ENCODE measurements at regions not wholly inside any gene's neighbourhood (a gene's known extent, or its start where the extent isn't known, plus 50 kb on each side); places are given as distances from the start of the nearest gene placed in this dataset.

DNA sequence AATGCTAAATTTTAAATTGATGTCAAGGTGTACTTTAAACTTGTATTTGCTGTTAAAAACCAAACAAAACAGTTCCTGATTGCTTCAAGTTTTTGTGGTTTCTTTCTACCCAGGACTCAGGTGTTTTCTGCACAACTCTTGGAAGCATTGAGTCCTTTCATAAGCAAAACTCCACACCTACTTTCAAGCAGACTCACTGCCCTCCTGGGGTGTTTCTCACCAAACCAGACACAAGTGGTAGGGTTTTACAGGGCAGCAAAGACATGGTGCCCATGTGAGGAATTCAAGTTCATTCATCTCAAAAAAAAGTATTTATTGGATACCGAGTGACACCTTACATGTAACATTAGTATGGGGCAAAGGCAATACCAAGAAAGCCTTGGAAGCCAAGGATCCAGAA is 146.7 kb upstream of the BNIP2 start:
- no peak for TF ChIP-seq CTCF (IDR thresholded peaks at IDR 0.05; ENCODE audit: extremely low read depth in 1 of 2, insufficient read depth in 1 of 2, low read depth in 1 of 2, low read length in 2 of 2)
- no peak for TF ChIP-seq EZH2 (IDR thresholded peaks at IDR 0.05; ENCODE audit: borderline replicate concordance, low read depth, low read length, severe bottlenecking)

Measured in endothelial cell of umbilical vein (primary cell).